K562 (cell line): ENCODE measurements at regions not wholly inside any gene's neighbourhood (a gene's known extent, or its start where the extent isn't known, plus 50 kb on each side); places are given as distances from the start of the nearest gene placed in this dataset.
"Not testable (repeated sequence)": the region's sequence is repeated elsewhere in the genome, so short reads cannot be mapped to it uniquely, and the experiment has no call there.

ENCODE experiments used
- ATAC-seq: fragments of 200-7000 bp; cut with Tn5 transposase; 3 replicates; pipeline ENCODE4 v1.9.1; 2020; ENCODE audit warnings: moderate library complexity
- BruUV-seq: library from RNA; stranded (reverse); fragments of 400-500 nt; replicated peaks from 2 replicates; lab custom pipeline; 2021; lab: Mats Ljungman, UMichigan
- CTCF ChIA-PET: fragments of 300-600 bp; formaldehyde crosslinking; extraction: SDS; loops from one replicate; lab custom pipeline; 2021; ENCODE audit warnings: low intra/inter-chr PET ratio; lab: Yijun Ruan, JAX
- POLR2A ChIA-PET: fragments of 300-600, 350-650 bp; sonication (Branson Sonifier 250); formaldehyde crosslinking; extraction: SDS; loops from one replicate; lab custom pipeline; 2021; ENCODE audit warnings: antibody characterized with exemption, inconsistent platforms; lab: Yijun Ruan, JAX
- DNase-seq, 4 experiments: peaks; one replicate each; pipeline versions ENCODE4 v3.0.0 to v3.0.0-alpha.2; 2011 to 2018; ENCODE audit warnings: low spot score in 3 of 4, mixed read lengths in 3 of 4; ENCODE audit errors: extremely low read depth in 1 of 4
- FAIRE-seq: peaks from 2 replicates; lab custom pipeline; 2011; peaks lifted over from hg19 to GRCh38; lab: Jason Lieb, UNC
- H2AFZ ChIP-seq: 2 replicates; pipeline ENCODE4 v1.6.0; 2011; ENCODE audit warnings: low read depth, low read length, control low read depth, inconsistent platforms
- H3K27ac ChIP-seq: fragments of 200-600 bp; 3 replicates; pipeline ENCODE4 v1.8.0; 2011; ENCODE audit warnings: low read depth, mild to moderate bottlenecking, control low read depth, inconsistent platforms, low read length, moderate library complexity, mixed read lengths; ENCODE audit errors: extremely low read depth
- H3K27me3 ChIP-seq, 2 experiments: fragments of 300-600 bp in 1 of 2; 2 replicates in 1 of 2; 3 replicates in 1 of 2; pipeline versions ENCODE4 v1.6.0 to v1.8.0; 2011; ENCODE audit warnings: inconsistent platforms in 2 of 2, low read length in 2 of 2, mild to moderate bottlenecking in 1 of 2, mixed read lengths in 1 of 2, moderate library complexity in 1 of 2; ENCODE audit not compliant: control insufficient read depth in 2 of 2, insufficient read depth in 2 of 2
- H3K36me3 ChIP-seq: fragments of 300-600 bp; 3 replicates; pipeline ENCODE4 v1.8.0; 2011; ENCODE audit warnings: mild to moderate bottlenecking, low read length, inconsistent platforms; ENCODE audit not compliant: control insufficient read depth, insufficient read depth
- H3K4me1 ChIP-seq, 2 experiments: fragments of 200-600 bp in 1 of 2; replicated peaks in 1 of 2; 2 replicates in 1 of 2; 3 replicates in 1 of 2; pipeline versions ENCODE4 v1.5.1 to v1.8.0; 2011; ENCODE audit warnings: inconsistent platforms in 2 of 2, low read length in 2 of 2, mild to moderate bottlenecking in 1 of 2, mixed read lengths in 1 of 2, moderate library complexity in 1 of 2; ENCODE audit not compliant: control insufficient read depth in 2 of 2, insufficient read depth in 2 of 2
- H3K4me2 ChIP-seq: 2 replicates; pipeline ENCODE4 v1.6.1; 2011; ENCODE audit warnings: low read length, control low read depth, inconsistent platforms, mixed read lengths; ENCODE audit not compliant: insufficient read depth
- H3K4me3 ChIP-seq: fragments of 200-600 bp; sonication (generic), shearing (Covaris generic); 2 replicates; pipeline ENCODE4 v1.5.1; 2016; ENCODE audit warnings: control low read depth, inconsistent platforms
- H3K79me2 ChIP-seq: fragments of 200-600 bp; 3 replicates; pipeline ENCODE4 v1.8.0; 2011; ENCODE audit warnings: low read length, inconsistent platforms; ENCODE audit not compliant: control insufficient read depth, insufficient read depth
- H3K9ac ChIP-seq, 2 experiments: 2 replicates each; pipeline versions ENCODE4 v1.6.0 to v1.6.1; 2011; ENCODE audit warnings: low read depth in 2 of 2, low read length in 2 of 2, control low read depth in 1 of 2, inconsistent platforms in 1 of 2, mild to moderate bottlenecking in 1 of 2, mixed read lengths in 1 of 2; ENCODE audit not compliant: insufficient read depth in 1 of 2
- H3K9me1 ChIP-seq: one replicate; pipeline ENCODE4 v1.6.0; 2011; ENCODE audit warnings: inconsistent platforms, mild to moderate bottlenecking, low read length, moderate library complexity; ENCODE audit not compliant: control insufficient read depth, insufficient read depth
- H3K9me3 ChIP-seq: replicated peaks from 2 replicates; pipeline ENCODE4 v1.5.1; 2011; ENCODE audit warnings: low read depth, low read length, inconsistent platforms; ENCODE audit not compliant: control insufficient read depth, insufficient read depth
- H4K20me1 ChIP-seq: replicated peaks from 2 replicates; pipeline ENCODE4 v1.6.1; 2011; ENCODE audit warnings: low read length, inconsistent platforms, mixed read lengths; ENCODE audit not compliant: control insufficient read depth, insufficient read depth
- NCOA1 ChIP-seq: fragments of 450-650 bp; IDR thresholded peaks from 2 replicates; pipeline ENCODE4 v1.6.1; 2016; ENCODE audit warnings: low read depth
- WGBS: fragments of 100-300 bp; shearing (Covaris generic); methylation state at CpG from one replicate; pipeline ENCODE4 v1.1.6; 2016; ENCODE audit warnings: low coverage, mixed read lengths; ENCODE audit not compliant: insufficient coverage; ENCODE audit errors: missing lambda C conversion rate; 5-methylcytosine and 5-hydroxymethylcytosine counted together
- in situ Hi-C: fragments of 300-500 bp; cut with MboI; formaldehyde crosslinking; loops from 4 replicates; pipeline ENCODE4 v1.15.0; 2018; ENCODE audit warnings: inconsistent platforms, mixed read lengths
- intact Hi-C: fragments of 100-400 bp; cut with micrococcal nuclease; formaldehyde crosslinking; loops from 2 replicates; pipeline ENCODE4 v1.14.2; 2022
- TF ChIP-seq, protein P1 (sequence below): fragments of 450-650 bp; IDR thresholded peaks from 2 replicates; pipeline ENCODE4 v1.6.1; 2016; ENCODE audit warnings: missing biosample characterization, missing genetic modification characterization

DNA sequence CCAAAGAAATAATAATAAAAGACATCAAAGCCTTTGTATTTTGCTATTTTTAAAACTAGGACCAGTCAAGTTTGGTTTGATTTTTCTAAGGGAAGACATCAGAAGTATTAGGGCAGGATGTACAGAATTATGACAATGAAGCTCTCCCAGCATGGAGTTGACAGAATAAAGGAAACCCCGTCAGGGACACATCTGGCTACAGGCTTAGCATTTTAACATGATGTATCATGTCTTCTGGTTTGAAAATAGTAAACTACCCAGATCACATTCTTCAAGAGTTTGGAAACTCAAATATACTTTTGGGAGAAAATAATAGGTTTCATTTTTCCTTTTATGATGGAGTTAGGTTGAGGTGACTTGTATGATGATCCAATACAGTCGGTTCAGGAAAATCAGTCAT lies 552.0 kb upstream of the CDH2 start:
- 4% methylated on average over 2 of the region's 2 CpGs for WGBS
- FAIRE-seq (no peak), DNase-seq (no peak), ATAC-seq (no peak)
- no peaks in the 10 kb centered on the region for H3K79me2 ChIP-seq
- no peaks in the 10 kb centered on the region; the same call in 1 of the 2 replicates for H3K9me3 ChIP-seq
- H3K9me1 ChIP-seq, result no peaks in the 10 kb centered on the region
- no peak overlapping the region for H3K9ac ChIP-seq
- H3K27me3 ChIP-seq, result no peaks in the 10 kb centered on the region
- no TSS peak for BruUV-seq
- TF ChIP-seq, protein P1, sequence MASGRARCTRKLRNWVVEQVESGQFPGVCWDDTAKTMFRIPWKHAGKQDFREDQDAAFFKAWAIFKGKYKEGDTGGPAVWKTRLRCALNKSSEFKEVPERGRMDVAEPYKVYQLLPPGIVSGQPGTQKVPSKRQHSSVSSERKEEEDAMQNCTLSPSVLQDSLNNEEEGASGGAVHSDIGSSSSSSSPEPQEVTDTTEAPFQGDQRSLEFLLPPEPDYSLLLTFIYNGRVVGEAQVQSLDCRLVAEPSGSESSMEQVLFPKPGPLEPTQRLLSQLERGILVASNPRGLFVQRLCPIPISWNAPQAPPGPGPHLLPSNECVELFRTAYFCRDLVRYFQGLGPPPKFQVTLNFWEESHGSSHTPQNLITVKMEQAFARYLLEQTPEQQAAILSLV (tag), result no peak
- TF ChIP-seq NCOA1, result no peak
- no peaks in the 10 kb centered on the region for H4K20me1 ChIP-seq
- ChIA-PET POLR2A (no interaction called here), CTCF (no interaction called here)
- H3K4me3 ChIP-seq, result no peak overlapping the region
- H2AFZ ChIP-seq, result no peak overlapping the region
- no peak overlapping the region for H3K27ac ChIP-seq
- H3K36me3 ChIP-seq, result no peaks in the 10 kb centered on the region
- no peak overlapping the region for H3K4me2 ChIP-seq
- no peaks in the 10 kb centered on the region for H3K4me1 ChIP-seq
- in situ Hi-C loops (no loop called here), intact Hi-C loops (no loop called here)

DNA sequence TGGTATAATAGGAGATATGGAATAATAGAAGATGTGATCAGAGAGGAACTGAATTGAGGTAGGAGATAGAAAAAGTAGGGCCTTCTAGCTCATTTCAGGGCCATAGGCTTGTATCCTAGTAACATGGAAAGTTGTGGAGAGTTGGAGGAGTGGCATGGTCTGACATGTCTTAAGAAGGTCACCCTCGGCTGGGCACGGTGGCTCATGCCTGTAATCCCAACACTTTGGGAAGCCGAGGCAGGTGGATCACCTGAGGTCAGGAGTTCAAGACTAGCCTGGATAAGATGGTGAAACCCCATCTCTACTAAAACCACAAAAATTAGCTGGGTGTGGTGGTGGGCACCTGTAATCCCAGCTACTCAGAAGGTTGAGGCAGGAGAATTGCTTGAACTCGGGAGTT lies 550.3 kb upstream of the CDH2 start:
- BruUV-seq, H3K9me1 ChIP-seq, in situ Hi-C loops, ATAC-seq, intact Hi-C loops, DNase-seq, POLR2A ChIA-PET, H3K79me2 ChIP-seq, FAIRE-seq, H4K20me1 ChIP-seq, H3K27ac ChIP-seq, H3K9me3 ChIP-seq, H3K36me3 ChIP-seq, H3K27me3 ChIP-seq, H3K4me2 ChIP-seq, CTCF ChIA-PET, H3K9ac ChIP-seq, H3K4me3 ChIP-seq, H3K4me1 ChIP-seq, H2AFZ ChIP-seq: not testable (repeated sequence)
- WGBS, result 0% methylated on average over 4 of the region's 4 CpGs
